ENCODE measurements at regions not wholly inside any gene's neighbourhood (a gene's known extent, or its start where the extent isn't known, plus 50 kb on each side); places are given as distances from the start of the nearest gene placed in this dataset.

DNA sequence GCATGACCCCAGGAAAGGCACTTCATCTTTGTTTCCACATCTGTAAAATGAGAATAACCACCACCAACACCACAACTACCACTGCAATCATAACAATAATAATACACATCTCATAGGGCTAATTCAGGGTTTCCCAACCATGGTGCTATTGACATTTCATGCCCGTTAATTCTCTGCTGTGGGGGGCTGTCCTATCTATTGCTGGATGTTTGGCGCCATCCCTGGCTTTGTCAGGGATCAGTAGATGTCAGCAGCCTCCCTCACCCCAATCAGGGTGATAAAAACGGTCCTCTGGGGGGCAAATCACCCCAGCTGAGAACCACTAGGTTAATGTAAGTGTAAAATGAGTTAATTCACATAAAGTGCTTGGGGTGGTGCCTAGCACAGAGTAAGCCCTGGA is 145.8 kb downstream of the EMX2 start:
- TF ChIP-seq, protein P1, sequence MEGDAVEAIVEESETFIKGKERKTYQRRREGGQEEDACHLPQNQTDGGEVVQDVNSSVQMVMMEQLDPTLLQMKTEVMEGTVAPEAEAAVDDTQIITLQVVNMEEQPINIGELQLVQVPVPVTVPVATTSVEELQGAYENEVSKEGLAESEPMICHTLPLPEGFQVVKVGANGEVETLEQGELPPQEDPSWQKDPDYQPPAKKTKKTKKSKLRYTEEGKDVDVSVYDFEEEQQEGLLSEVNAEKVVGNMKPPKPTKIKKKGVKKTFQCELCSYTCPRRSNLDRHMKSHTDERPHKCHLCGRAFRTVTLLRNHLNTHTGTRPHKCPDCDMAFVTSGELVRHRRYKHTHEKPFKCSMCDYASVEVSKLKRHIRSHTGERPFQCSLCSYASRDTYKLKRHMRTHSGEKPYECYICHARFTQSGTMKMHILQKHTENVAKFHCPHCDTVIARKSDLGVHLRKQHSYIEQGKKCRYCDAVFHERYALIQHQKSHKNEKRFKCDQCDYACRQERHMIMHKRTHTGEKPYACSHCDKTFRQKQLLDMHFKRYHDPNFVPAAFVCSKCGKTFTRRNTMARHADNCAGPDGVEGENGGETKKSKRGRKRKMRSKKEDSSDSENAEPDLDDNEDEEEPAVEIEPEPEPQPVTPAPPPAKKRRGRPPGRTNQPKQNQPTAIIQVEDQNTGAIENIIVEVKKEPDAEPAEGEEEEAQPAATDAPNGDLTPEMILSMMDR (IDR thresholded peaks at IDR 0.05; ENCODE audit: extremely low read depth in 1 of 2, insufficient read depth in 1 of 2, low read depth in 1 of 2, low read length in 2 of 2): no peak
- TF ChIP-seq MYC (IDR thresholded peaks at IDR 0.05; ENCODE audit: low read depth, low read length) (no peak), POLR2AphosphoS5 (IDR thresholded peaks at IDR 0.05; ENCODE audit: insufficient read depth, low read depth, low read length) (no peak), EZH2 (IDR thresholded peaks at IDR 0.05; ENCODE audit: borderline replicate concordance, low read depth, low read length, severe bottlenecking) (no peak)

Data from endothelial cell of umbilical vein (primary cell).